Mesothelial cell of epicardium (in vitro differentiated cells): ENCODE measurements at regions not wholly inside any gene's neighbourhood (a gene's known extent, or its start where the extent isn't known, plus 50 kb on each side); places are given as distances from the start of the nearest gene placed in this dataset.

Source experiments
- DNase-seq, 2 experiments: peaks; one replicate each; pipeline ENCODE4 v3.0.0; 2021; ENCODE audit warnings: low spot score in 2 of 2; ENCODE audit not compliant: unreplicated experiment in 2 of 2
- H3K27ac Mint-ChIP-seq: 2 replicates; pipeline ENCODE4 v1.8.0; 2021; ENCODE audit warnings: mixed read lengths
- H3K27me3 Mint-ChIP-seq: 2 replicates; pipeline ENCODE4 v1.8.0; 2021; ENCODE audit warnings: low read depth, mixed read lengths
- H3K36me3 Mint-ChIP-seq: 2 replicates; pipeline ENCODE4 v1.8.0; 2021; ENCODE audit warnings: mixed read lengths
- H3K4me1 Mint-ChIP-seq: 2 replicates; pipeline ENCODE4 v1.8.0; 2021; ENCODE audit warnings: mixed read lengths
- H3K4me3 Mint-ChIP-seq: 2 replicates; pipeline ENCODE4 v1.8.0; 2021; ENCODE audit warnings: mild to moderate bottlenecking, moderate library complexity, mixed read lengths
- H3K9me3 Mint-ChIP-seq: 2 replicates; pipeline ENCODE4 v1.8.0; 2021; ENCODE audit warnings: mixed read lengths
- TF ChIP-seq, protein P1 (sequence below): fragments of 200-600 bp; sonication (generic); IDR thresholded peaks from one replicate; pipeline ENCODE4 v1.5.0; 2021; ENCODE audit warnings: antibody characterized with exemption; ENCODE audit not compliant: unreplicated experiment

- H3K27me3 Mint-ChIP-seq, result peaks cover 15% of the 10 kb centered on the region
- no peak for DNase-seq
- peaks cover 7% of the 10 kb centered on the region for H3K9me3 Mint-ChIP-seq
- no peak overlapping the region for H3K4me3 Mint-ChIP-seq
- H3K36me3 Mint-ChIP-seq, result no peaks in the 10 kb centered on the region
- TF ChIP-seq, protein P1, sequence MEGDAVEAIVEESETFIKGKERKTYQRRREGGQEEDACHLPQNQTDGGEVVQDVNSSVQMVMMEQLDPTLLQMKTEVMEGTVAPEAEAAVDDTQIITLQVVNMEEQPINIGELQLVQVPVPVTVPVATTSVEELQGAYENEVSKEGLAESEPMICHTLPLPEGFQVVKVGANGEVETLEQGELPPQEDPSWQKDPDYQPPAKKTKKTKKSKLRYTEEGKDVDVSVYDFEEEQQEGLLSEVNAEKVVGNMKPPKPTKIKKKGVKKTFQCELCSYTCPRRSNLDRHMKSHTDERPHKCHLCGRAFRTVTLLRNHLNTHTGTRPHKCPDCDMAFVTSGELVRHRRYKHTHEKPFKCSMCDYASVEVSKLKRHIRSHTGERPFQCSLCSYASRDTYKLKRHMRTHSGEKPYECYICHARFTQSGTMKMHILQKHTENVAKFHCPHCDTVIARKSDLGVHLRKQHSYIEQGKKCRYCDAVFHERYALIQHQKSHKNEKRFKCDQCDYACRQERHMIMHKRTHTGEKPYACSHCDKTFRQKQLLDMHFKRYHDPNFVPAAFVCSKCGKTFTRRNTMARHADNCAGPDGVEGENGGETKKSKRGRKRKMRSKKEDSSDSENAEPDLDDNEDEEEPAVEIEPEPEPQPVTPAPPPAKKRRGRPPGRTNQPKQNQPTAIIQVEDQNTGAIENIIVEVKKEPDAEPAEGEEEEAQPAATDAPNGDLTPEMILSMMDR, result no peak
- no peak overlapping the region for H3K27ac Mint-ChIP-seq
- no peaks in the 10 kb centered on the region for H3K4me1 Mint-ChIP-seq
Observed at GRCh38 chr11:113634940-113635575, 71.0 kb downstream of the TMPRSS5 start.

GRCh38 chr11:113632981-113633380 lies 73.1 kb downstream of the TMPRSS5 start:
- H3K36me3 Mint-ChIP-seq, result no peaks in the 10 kb centered on the region
- TF ChIP-seq, protein P1, result no peak
- DNase-seq, result no peak
- no peak overlapping the region for H3K4me3 Mint-ChIP-seq
- peaks cover 7% of the 10 kb centered on the region for H3K9me3 Mint-ChIP-seq
- H3K27me3 Mint-ChIP-seq, result peaks cover 20% of the 10 kb centered on the region
- H3K27ac Mint-ChIP-seq, result no peak overlapping the region
- H3K4me1 Mint-ChIP-seq, result no peaks in the 10 kb centered on the region

GRCh38 chr11:113629562-113629961 lies 76.5 kb downstream of the TMPRSS5 start:
- no peak for DNase-seq
- Mint-ChIP-seq H3K9me3 (no peaks in the 10 kb centered on the region), H3K36me3 (no peaks in the 10 kb centered on the region), H3K27ac (no peak overlapping the region), H3K27me3 (peaks cover 22% of the 10 kb centered on the region), H3K4me1 (no peaks in the 10 kb centered on the region), H3K4me3 (no peak overlapping the region)
- TF ChIP-seq, protein P1, result no peak

GRCh38 chr11:113628912-113629311 lies 77.2 kb downstream of the TMPRSS5 start:
- TF ChIP-seq, protein P1, result no peak
- no peak overlapping the region for H3K27ac Mint-ChIP-seq
- H3K9me3 Mint-ChIP-seq, result no peaks in the 10 kb centered on the region
- H3K27me3 Mint-ChIP-seq, result peaks cover 22% of the 10 kb centered on the region
- no peak overlapping the region for H3K4me3 Mint-ChIP-seq
- no peaks in the 10 kb centered on the region for H3K36me3 Mint-ChIP-seq
- DNase-seq, result no peak
- H3K4me1 Mint-ChIP-seq, result no peaks in the 10 kb centered on the region

GRCh38 chr11:113627946-113628345 lies 78.2 kb downstream of the TMPRSS5 start:
- no peak for DNase-seq
- TF ChIP-seq, protein P1, result no peak
- Mint-ChIP-seq H3K9me3 (no peaks in the 10 kb centered on the region), H3K27ac (no peak overlapping the region), H3K4me1 (no peaks in the 10 kb centered on the region), H3K4me3 (no peak overlapping the region), H3K36me3 (no peaks in the 10 kb centered on the region), H3K27me3 (peaks cover 22% of the 10 kb centered on the region)

DNA sequence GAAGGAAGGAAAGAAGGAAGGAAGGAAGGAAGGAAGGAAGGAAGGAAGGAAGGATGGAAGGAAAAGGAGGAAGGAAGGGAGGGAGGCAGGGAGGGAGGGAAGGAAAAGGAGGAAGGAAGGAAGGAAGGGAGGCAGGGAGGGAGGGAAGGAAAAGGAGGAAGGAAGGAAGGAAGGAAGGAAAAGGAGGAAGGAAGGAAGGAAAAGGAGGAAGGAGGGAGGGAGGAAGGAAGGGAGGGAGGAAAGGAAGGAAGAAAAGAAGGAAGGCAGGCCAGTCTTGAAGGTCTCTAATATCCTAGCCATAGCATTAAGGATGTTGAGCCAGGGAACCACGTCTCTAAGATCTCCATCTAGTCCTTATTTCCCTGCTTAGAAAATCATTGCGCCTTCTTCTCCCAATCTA lies 78.8 kb downstream of the TMPRSS5 start:
- TF ChIP-seq, protein P1, result no peak
- DNase-seq, result no peak
- no peaks in the 10 kb centered on the region for H3K4me1 Mint-ChIP-seq
- peaks cover 22% of the 10 kb centered on the region for H3K27me3 Mint-ChIP-seq
- no peaks in the 10 kb centered on the region for H3K36me3 Mint-ChIP-seq
- no peak overlapping the region for H3K4me3 Mint-ChIP-seq
- no peaks in the 10 kb centered on the region for H3K9me3 Mint-ChIP-seq
- no peak overlapping the region for H3K27ac Mint-ChIP-seq
